K562 (cell line): ENCODE measurements at regions not wholly inside any gene's neighbourhood (a gene's known extent, or its start where the extent isn't known, plus 50 kb on each side); places are given as distances from the start of the nearest gene placed in this dataset.

Experiments used
- ADNP ChIP-seq: fragments of 200-800 bp; sonication (Bioruptor generic); IDR thresholded peaks from 2 replicates; pipeline ENCODE4 v1.6.1; 2016; ENCODE audit warnings: missing genetic modification characterization, missing compliant biosample characterization
- ILK ChIP-seq: fragments of 450-650 bp; IDR thresholded peaks from 2 replicates; pipeline ENCODE4 v1.6.1; 2016; ENCODE audit warnings: missing genetic modification characterization, low read depth, mild to moderate bottlenecking, missing compliant biosample characterization, moderate library complexity, borderline replicate concordance
- MAFF ChIP-seq: IDR thresholded peaks from 2 replicates; pipeline ENCODE4 v1.6.1; 2012; ENCODE audit warnings: low read length, improper control_type of control experiment
- MEIS2 ChIP-seq: fragments of 450-650 bp; IDR thresholded peaks from 2 replicates; pipeline ENCODE4 v1.6.1; 2014; ENCODE audit warnings: mild to moderate bottlenecking; ENCODE audit not compliant: partially characterized antibody
- TAF1 ChIP-seq: IDR thresholded peaks from 2 replicates; pipeline ENCODE4 v1.6.1; 2011; ENCODE audit warnings: mild to moderate bottlenecking, low read length, moderate library complexity; ENCODE audit not compliant: insufficient read depth, control insufficient read depth, severe bottlenecking; ENCODE audit errors: extremely low read depth
- ZBTB49 ChIP-seq: sonication (generic); formaldehyde crosslinking; IDR thresholded peaks from 2 replicates; pipeline ENCODE4 v1.8.0; 2022; ENCODE audit warnings: missing genetic modification reagents, mild to moderate bottlenecking, borderline replicate concordance
- ZNF354B ChIP-seq: fragments of 250-450 bp; sonication (Bioruptor Pico); IDR thresholded peaks from 2 replicates; pipeline ENCODE4 v1.4.0; 2020
- ZNF780A ChIP-seq: fragments of 250-450 bp; sonication (Bioruptor Pico); IDR thresholded peaks from 2 replicates; pipeline ENCODE4 v1.5.0; 2021; ENCODE audit warnings: mild to moderate bottlenecking
- TF ChIP-seq, protein P1 (sequence below), 2 experiments: fragments of 450-650 bp; formaldehyde crosslinking in 1 of 2; IDR thresholded peaks; 2 replicates each; pipeline versions ENCODE4 v1.4.0 to v1.6.1; 2014 to 2020; ENCODE audit warnings: mild to moderate bottlenecking in 2 of 2, borderline replicate concordance in 1 of 2, low read depth in 1 of 2

DNA sequence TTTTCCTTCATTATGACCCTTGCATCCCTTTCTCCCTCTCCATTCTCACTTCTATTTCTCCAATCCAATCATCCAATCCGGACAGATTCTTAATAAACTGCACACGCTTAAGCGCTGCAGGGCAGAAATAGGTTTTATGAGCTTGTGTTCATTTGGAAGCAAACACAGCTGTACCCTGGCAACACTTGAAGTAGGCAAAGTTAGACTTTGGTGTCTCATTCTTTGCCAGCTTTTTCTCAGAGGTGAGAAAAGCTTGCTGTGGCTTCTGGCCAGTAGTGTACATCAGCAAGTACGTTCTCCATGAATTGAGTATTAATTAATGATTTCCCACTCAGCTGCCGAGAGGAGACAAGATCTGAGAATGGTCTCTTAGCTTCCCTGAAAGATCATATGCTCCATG, 88.5 kb downstream of the FBXO4 start:
- TF ChIP-seq, protein P1, sequence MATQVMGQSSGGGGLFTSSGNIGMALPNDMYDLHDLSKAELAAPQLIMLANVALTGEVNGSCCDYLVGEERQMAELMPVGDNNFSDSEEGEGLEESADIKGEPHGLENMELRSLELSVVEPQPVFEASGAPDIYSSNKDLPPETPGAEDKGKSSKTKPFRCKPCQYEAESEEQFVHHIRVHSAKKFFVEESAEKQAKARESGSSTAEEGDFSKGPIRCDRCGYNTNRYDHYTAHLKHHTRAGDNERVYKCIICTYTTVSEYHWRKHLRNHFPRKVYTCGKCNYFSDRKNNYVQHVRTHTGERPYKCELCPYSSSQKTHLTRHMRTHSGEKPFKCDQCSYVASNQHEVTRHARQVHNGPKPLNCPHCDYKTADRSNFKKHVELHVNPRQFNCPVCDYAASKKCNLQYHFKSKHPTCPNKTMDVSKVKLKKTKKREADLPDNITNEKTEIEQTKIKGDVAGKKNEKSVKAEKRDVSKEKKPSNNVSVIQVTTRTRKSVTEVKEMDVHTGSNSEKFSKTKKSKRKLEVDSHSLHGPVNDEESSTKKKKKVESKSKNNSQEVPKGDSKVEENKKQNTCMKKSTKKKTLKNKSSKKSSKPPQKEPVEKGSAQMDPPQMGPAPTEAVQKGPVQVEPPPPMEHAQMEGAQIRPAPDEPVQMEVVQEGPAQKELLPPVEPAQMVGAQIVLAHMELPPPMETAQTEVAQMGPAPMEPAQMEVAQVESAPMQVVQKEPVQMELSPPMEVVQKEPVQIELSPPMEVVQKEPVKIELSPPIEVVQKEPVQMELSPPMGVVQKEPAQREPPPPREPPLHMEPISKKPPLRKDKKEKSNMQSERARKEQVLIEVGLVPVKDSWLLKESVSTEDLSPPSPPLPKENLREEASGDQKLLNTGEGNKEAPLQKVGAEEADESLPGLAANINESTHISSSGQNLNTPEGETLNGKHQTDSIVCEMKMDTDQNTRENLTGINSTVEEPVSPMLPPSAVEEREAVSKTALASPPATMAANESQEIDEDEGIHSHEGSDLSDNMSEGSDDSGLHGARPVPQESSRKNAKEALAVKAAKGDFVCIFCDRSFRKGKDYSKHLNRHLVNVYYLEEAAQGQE (IDR thresholded peaks at IDR 0.05; ENCODE audit: borderline replicate concordance): no peak
- TF ChIP-seq, protein P1 (CRISPR knock-in tag; IDR thresholded peaks at IDR 0.05; ENCODE audit: low read depth): no peak
- no peak for TF ChIP-seq ADNP (tag)
- no peak for TF ChIP-seq MEIS2
- TF ChIP-seq ZNF354B: no peak
- no peak for TF ChIP-seq ZNF780A
- no peak for TF ChIP-seq ZBTB49
- TF ChIP-seq TAF1: no peak
- TF ChIP-seq MAFF: no peak
- TF ChIP-seq ILK: no peak
